Putamen (tissue), 1 donor: ENCODE measurements at regions not wholly inside any gene's neighbourhood (a gene's known extent, or its start where the extent isn't known, plus 50 kb on each side); places are given as distances from the start of the nearest gene placed in this dataset.
A peak's percentile ranks its signal among the peaks of the same experiment; 100 is the strongest.

Source experiments
- DNase-seq: peaks from one replicate; pipeline ENCODE4 v3.0.0-alpha.2; 2016; ENCODE audit warnings: low spot score

- no peak for DNase-seq
Measured at GRCh38 chr2:239865059-239865639, 160.0 kb downstream of the NDUFA10 start.

DNA sequence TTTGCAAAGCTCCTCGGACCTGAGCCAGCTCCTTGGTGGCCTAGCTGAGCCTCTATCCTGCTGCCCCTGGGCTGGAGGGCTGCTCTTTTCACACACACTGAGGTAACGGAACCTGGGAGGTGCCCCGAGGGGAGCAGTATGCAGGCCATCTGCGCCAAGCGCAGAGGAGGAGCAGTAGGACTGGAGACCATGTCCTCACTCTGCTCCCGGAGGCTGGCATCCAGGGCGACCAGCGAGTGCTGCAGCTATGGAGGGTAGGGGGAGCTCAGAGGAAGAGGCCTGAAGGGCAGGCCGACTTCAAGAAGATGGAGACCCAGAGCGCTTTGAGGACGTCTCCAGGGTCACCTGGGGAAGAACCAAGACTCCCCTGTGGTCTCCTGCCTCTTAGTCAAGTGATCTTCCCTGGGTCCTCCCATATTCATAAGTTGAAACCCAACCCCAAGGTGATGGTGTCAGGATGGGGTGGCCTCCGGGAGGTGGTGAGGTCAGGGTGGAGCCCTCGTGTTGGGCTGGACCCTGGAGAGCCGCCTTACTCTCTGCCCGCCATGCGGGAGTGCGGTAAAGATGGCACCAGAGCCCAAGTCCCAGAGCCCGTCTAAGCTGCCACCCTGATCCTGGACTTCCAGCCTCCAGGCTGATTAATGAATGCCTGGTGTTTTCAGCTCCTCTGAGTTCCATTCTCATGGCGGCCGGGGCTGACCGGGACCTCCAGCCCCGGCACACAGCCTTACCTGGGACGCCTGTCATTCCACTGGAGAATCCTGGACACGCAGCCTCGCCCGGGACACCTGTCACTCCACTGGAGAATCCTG is 160.7 kb downstream of the NDUFA10 start:
- DNase-seq, result no peak

GRCh38 chr2:239862613-239863012 is 162.5 kb downstream of the NDUFA10 start:
- no peak for DNase-seq

GRCh38 chr2:239858179-239858578 is 167.0 kb downstream of the NDUFA10 start:
- DNase-seq, result peak; percentile 58

DNA sequence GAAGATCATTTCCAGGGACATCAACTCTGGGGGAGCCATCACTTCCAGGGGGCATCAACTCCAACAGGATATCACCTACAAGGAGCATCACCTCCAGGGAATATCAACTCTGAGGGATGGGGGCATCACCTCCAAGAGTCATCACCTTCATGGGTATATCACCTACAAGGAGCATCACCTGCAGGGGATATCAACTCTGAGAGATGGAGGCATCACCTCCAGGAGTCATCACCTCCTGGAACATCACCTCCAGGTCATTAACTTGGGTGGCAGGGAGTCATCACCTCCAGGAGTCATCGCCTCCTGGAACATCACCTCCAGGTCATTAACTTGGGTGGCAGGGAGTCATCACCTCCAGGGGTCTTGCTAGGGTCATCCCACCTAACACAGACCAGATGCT is 167.6 kb downstream of the NDUFA10 start:
- no peak for DNase-seq

- DNase-seq, result no peak
Measured at GRCh38 chr2:239856620-239857285, 168.4 kb downstream of the NDUFA10 start.

DNA sequence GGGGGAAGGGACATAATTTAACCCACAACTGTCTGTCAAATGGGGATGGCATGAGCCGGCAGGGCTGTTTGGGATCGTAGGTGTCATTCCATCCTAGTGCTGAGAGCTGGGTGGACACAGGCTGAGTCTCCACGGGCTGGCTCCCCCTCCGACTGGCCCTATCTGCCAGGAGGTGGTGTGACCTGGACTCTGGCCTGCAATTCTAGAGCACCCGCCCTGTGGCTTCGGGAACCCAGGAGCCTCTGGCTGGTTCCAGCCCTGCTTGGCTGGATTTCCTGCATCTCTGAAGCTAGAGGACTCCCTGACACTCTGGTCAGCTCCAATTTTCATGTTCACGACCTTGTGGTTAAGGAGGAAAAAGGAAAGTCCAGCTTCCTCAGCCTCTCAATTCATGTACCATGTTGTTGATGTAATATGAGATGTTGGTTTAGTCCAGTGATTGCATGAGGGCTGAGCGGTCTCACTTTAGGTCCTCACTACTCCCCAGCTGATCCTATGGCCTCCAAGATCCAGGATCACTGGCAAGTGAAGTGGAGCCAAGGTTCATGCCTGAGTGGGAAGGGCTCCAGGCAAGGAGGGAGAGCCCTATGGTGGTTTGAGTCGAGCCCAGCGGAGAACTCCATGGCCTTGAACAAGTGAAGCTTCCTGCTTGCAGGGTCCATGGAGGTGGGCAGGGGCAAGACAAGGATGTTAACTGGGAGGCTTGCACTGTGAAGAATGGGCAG is 169.1 kb downstream of the NDUFA10 start:
- DNase-seq, result no peak

DNA sequence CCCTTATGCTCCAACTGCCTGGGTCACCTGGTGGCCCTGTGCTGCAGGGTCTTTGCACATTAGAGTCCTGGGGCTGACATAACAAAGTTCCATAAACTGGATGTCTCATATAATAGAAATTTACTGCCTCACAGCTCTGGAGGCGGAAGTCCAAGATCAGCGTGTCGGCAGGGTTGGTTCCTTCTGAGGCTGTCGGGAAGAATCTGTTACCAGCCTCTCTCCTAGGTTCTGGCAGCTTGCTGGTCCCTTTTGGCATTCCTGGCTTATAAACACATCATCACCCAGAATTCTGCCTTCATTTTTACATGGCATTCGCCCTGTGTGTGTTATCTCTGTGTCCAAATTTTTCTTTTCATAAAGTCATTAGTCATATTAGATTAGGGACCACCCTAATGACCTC is 170.5 kb downstream of the NDUFA10 start:
- no peak for DNase-seq

DNA sequence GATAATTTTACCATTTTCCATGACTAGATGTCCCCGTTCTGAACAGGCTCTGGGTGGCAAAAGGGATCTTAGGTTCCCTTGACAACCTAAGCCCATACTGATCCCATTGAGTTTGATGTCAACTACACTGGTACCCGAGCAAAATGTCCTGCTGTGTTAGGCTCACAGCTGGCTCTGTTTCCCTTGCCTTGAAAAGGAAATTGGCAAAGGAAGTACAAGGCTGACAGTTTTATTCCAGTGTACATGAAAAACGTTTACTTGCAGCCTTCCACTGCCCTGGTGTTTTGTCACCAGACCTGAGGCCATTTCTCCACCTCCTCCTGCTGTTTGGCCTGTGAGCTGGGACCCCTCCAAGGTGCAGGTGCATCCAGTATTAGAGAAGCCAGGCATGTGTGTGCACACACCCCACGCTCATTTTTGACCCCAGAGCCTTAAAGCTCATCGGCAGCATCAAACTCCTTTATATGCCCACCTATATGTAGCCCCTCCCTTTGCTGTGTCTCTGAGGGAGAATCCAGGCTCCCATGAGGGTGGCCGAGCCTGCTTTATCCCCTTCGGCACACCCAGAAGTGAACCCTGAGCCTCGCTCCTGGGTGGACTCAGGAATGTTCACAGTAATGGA is 171.3 kb downstream of the NDUFA10 start:
- DNase-seq, result no peak

DNA sequence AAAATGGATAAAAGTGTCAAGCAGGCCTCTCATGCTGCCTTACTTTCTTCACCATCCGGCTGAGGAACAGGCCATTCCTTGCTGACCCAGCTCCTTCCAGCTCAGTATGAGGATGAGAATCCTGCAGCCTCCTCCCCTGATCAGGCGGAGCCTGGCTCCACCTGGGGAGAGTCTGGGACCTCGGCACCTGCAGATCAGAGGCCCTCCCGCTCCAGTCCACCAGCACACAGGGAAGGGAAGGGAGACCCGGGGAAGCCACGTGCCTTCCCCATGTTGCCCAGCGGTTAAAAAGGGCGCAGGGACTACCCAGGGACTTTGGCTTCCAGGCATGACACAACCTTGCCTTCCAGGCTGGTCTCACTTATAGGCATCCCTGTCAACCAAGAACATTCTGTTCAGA is 172.0 kb downstream of the NDUFA10 start:
- DNase-seq, result no peak

DNA sequence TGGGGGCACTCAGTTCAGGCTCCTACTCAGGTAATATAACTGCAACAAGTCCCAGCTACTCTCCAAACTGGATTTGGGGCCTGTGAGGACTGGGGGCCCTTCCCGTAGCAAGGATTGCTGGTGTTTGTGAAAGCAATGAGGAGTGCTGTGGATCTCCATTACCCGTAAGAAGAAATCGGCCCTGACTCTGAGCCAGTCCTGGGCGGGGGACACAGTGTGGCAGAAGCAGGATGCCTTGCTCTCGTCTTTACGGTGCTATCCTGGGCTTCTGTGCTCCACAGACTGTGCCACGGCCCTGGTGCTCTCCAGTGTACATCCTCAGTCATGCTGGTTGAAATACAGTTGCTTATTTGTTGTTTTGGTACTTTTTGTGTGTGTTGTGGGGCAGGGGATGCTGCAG is 172.9 kb downstream of the NDUFA10 start:
- DNase-seq, result no peak

DNA sequence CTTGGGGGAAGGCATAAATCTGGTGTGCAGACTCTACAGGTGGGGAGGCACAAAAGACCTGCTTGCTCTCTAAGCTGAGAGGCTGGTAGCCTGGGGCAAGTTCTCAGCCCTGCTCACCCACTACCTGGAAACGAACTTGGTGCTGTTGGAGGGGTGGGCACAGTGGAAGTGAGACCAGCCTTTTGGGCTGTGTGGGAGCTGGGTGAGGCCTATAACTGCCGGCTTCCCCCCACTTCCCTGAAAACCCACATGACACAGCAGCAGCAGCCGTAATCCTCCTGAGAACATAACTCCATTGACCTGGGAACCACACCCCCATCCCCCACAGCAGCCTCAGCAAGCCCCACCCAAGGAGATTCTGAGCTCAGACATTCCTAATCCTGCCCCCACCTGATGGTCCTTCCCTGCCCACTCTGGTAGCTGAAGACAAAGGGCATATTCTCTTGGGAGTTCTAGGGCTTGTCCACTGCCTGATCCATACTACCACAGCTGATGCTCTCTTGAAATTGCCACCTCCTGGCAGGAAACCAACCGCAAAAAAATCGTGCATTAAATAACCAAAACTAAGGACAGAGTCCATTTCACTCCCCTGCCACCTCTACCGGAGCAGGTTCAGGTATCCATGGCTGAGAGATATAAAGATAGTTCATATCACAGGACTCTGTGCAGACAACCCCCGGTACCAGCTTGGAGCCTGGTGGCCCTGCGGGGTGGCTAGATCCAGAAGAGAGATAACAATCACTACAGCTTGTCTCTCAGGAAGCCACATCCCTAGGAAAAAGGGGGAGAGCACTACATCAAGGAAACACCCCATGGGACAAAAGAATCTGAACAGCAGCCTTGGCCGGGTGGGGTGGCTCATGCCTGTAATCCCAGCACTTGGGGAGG is 178.1 kb downstream of the NDUFA10 start:
- DNase-seq, result no peak

DNA sequence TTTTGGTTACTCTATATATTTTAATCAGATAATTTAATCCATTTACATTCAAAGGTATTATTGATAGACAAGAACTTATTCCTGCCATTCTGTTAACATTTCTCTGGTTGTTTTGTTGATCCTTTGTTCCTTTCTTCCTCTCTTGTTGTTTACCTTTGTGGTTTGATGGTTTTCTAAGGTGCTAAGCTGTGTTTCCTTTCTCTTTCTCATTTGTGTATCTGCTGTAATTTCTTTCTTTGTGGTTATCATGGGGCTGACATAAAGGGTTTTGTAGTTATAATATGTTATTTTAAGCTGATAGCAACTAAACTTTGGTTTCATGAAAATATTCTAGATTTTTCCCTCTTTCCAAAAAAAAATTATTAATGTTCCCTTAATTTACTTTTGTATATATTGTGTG is 179.2 kb downstream of the NDUFA10 start:
- no peak for DNase-seq

DNA sequence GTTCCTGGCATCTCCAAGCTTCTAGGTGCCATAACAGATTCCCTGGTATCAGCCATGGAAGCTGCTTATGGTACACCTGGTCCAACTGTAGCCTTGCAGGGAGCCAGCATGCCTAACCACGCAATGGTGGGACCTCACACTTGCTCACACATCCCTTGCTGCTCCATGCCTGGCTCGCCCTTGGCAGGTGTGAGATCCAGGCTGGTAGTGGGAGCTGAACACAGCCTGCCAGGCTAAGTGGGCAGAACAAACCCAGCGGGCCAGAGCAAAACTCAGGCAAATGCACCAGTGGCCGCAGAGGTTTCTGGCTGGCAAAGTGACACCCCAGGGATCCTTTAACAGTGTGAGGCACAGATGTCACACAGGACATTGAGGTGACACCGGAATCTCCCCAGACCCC is 185.8 kb downstream of the NDUFA10 start:
- no peak for DNase-seq

DNA sequence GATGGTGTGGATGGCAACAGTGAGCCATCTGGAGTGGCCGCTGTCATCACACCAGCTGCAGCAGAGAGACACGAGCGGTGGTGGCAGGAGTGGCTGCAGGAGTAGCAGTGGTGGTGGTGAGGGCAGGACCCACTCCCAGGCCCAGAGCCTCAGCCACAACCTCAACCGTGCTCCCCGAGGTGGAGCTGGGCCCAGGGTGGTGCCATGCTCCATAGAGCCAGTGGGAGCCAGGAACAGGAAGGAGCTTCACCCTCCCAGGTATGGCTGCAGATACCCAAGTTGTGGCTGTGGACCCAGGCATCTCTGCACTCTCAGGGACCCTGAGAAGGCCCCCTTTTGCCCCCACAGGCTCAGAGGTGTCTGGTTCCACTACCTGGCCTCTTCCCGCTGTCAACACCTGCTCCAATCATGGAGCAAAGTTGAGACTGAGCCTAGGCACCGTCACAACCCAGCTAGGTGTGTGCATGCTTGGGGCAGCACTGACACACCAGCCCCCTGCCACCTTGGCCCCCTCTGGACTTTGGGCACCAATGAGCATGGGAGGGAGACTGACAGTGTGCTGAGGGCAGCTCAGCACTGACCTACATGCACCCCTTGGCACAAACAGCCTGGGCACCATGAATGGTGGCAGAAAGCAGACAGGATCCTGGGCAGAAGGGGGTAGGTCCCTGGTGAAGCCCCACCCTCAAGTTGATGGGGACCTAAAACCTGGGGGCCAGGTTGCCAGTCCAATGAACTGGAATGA is 188.9 kb downstream of the NDUFA10 start:
- no peak for DNase-seq

DNA sequence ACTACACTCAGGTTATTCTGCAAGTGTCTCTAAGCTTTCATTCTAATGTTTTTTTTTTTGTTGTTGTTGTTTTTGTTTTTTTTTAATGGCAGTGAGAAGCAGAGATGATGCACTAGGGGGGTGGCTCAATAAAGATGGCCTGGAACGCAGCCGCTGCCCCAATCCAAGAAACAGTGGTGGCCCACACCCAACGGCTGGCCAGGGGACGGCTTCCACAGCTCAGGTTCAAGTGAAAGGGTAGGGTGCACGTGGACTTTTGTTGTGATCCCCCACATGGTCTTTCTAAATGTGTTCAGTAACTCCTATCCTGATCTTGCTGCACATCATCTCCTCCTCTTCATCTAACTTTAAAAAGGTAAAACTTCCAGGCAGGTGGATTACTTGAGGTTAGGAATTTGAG is 190.1 kb downstream of the NDUFA10 start:
- DNase-seq, result no peak

- DNase-seq, result no peak
Measured at GRCh38 chr2:239834143-239834542, 191.0 kb downstream of the NDUFA10 start.

DNA sequence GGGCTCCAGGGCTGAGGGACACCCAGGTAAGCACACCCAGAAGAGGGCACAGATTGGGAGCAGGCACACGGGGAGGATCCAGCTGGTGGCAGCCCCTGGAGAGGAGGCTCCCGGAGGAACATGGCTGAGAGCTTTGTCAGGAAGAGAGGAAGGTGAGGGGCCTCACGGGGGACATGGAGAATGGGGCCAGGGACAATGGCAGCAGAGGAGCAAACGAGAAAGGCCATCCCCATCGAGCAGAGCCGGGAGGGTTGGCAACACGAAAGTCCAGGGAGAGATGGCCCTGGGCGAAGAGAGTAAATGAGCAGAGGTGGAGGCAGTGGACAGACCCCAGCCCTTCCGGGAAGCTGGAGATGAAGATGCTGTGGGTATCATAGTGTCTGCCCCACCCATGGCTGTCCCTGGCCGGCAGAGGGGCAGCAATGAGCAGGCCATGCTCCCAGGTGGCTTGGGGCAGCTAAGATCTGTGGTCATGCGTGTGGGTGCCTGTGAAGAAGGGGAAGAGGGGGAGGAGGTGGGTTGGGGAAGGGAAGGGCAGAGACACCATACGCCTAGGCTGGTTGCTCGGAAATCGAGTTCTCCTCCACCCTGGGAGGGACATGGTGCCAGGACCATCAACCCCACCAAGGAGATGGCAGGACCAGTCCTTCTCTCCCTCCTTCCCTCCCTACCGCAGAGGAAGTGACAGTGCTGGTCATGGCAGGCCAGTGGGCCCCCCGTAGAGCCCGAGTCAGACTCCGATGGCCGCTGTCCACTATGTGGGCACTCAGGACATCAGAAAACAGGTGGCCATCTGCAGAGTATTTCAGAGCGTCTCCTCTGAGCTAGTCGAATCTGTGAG is 191.7 kb downstream of the NDUFA10 start:
- DNase-seq, result no peak

- no peak for DNase-seq
Measured at GRCh38 chr2:239832490-239833268, 192.5 kb downstream of the NDUFA10 start.
